GM12872 (cell line): ENCODE measurements at regions not wholly inside any gene's neighbourhood (a gene's known extent, or its start where the extent isn't known, plus 50 kb on each side); places are given as distances from the start of the nearest gene placed in this dataset.

Source experiments
- CTCF ChIP-seq: IDR thresholded peaks from 3 replicates; pipeline ENCODE4 v1.5.1; 2011; ENCODE audit warnings: low read depth, mild to moderate bottlenecking, low read length, moderate library complexity; ENCODE audit not compliant: insufficient read depth

GRCh38 chr6:139776041-139776440 is 401.6 kb upstream of the CITED2 start:
- no peak for TF ChIP-seq CTCF

GRCh38 chr6:139768196-139768595 is 393.7 kb upstream of the CITED2 start:
- TF ChIP-seq CTCF: no peak

GRCh38 chr6:139766796-139767195 is 392.3 kb upstream of the CITED2 start:
- TF ChIP-seq CTCF: no peak

GRCh38 chr6:139765825-139766285 is 391.4 kb upstream of the CITED2 start:
- no peak for TF ChIP-seq CTCF

GRCh38 chr6:139764498-139764986 is 390.1 kb upstream of the CITED2 start:
- TF ChIP-seq CTCF: no peak

- TF ChIP-seq CTCF: no peak
These were observed 389.2 kb upstream of the CITED2 start for GRCh38 chr6:139763468-139764210.

- TF ChIP-seq CTCF: no peak
These were observed 388.2 kb upstream of the CITED2 start for GRCh38 chr6:139762587-139763031.
